Neural progenitor cell (in vitro differentiated cells): ENCODE measurements at regions not wholly inside any gene's neighbourhood (a gene's known extent, or its start where the extent isn't known, plus 50 kb on each side); places are given as distances from the start of the nearest gene placed in this dataset.

Experiments
- DNase-seq: peaks from one replicate; pipeline ENCODE4 v3.0.0-alpha.2; 2016; ENCODE audit warnings: low spot score
- H2AFZ ChIP-seq: fragments of 200-600 bp; sonication (generic); replicated peaks from 2 replicates; pipeline ENCODE4 v1.6.1; 2016; ENCODE audit warnings: antibody characterized with exemption
- H3F3A ChIP-seq: fragments of 200-600 bp; sonication (generic); 2 replicates; pipeline ENCODE4 v1.6.1; 2016; ENCODE audit warnings: antibody characterized with exemption, low read depth
- H3K27ac ChIP-seq: fragments of 200-600 bp; sonication (generic); 2 replicates; pipeline ENCODE4 v1.5.1; 2016; ENCODE audit warnings: mild to moderate bottlenecking
- H3K27me3 ChIP-seq: fragments of 200-600 bp; sonication (generic); 2 replicates; pipeline ENCODE4 v1.6.1; 2016; ENCODE audit warnings: mild to moderate bottlenecking, moderate library complexity
- H3K36me3 ChIP-seq: fragments of 200-600 bp; sonication (generic); 2 replicates; pipeline ENCODE4 v1.5.1; 2016
- H3K4me1 ChIP-seq: fragments of 200-600 bp; sonication (generic); 2 replicates; pipeline ENCODE4 v1.6.1; 2016; ENCODE audit warnings: mixed run types
- H3K4me2 ChIP-seq: fragments of 200-600 bp; sonication (generic); 2 replicates; pipeline ENCODE4 v1.6.1; 2016
- H3K4me3 ChIP-seq: fragments of 200-600 bp; sonication (generic); 2 replicates; pipeline ENCODE4 v1.5.1; 2016
- H3K79me2 ChIP-seq: fragments of 200-600 bp; sonication (generic); 2 replicates; pipeline ENCODE4 v1.6.1; 2016; ENCODE audit warnings: low read depth
- H3K9ac ChIP-seq: fragments of 200-600 bp; sonication (generic); 2 replicates; pipeline ENCODE4 v1.6.1; 2016
- H3K9me3 ChIP-seq: fragments of 200-600 bp; sonication (generic); 2 replicates; pipeline ENCODE4 v1.5.1; 2016; ENCODE audit warnings: low read depth
- H4K20me1 ChIP-seq: fragments of 200-600 bp; sonication (generic); 2 replicates; pipeline ENCODE4 v1.6.1; 2016; ENCODE audit warnings: low read depth
- H3K27ac Mint-ChIP-seq: 3 replicates; pipeline ENCODE4 v1.8.0; 2021; ENCODE audit warnings: mixed read lengths
- H3K27me3 Mint-ChIP-seq: 2 replicates; pipeline ENCODE4 v1.8.0; 2022; ENCODE audit warnings: low read depth, mild to moderate bottlenecking, inconsistent platforms, moderate library complexity, mixed read lengths; ENCODE audit not compliant: insufficient read depth
- H3K36me3 Mint-ChIP-seq: 3 replicates; pipeline ENCODE4 v1.8.0; 2021; ENCODE audit warnings: mixed read lengths
- H3K4me1 Mint-ChIP-seq: 3 replicates; pipeline ENCODE4 v1.8.0; 2021; ENCODE audit warnings: mixed read lengths
- H3K4me3 Mint-ChIP-seq: 3 replicates; pipeline ENCODE4 v1.8.0; 2021; ENCODE audit warnings: mild to moderate bottlenecking, moderate library complexity, mixed read lengths
- H3K9me3 Mint-ChIP-seq: 3 replicates; pipeline ENCODE4 v1.8.0; 2020; ENCODE audit warnings: mixed read lengths
- EZH2 ChIP-seq: fragments of 200-600 bp; sonication (generic); IDR thresholded peaks from 2 replicates; pipeline ENCODE4 v1.6.1; 2017; ENCODE audit warnings: antibody characterized with exemption, mild to moderate bottlenecking, moderate library complexity
- EZH2phosphoT487 ChIP-seq: fragments of 200-600 bp; sonication (generic); IDR thresholded peaks from 2 replicates; pipeline ENCODE4 v1.6.1; 2017; ENCODE audit warnings: antibody characterized with exemption
- TF ChIP-seq, protein P1 (sequence below): fragments of 200-600 bp; sonication (generic); IDR thresholded peaks from 2 replicates; pipeline ENCODE4 v1.5.1; 2017; ENCODE audit warnings: antibody characterized with exemption, mild to moderate bottlenecking

DNA sequence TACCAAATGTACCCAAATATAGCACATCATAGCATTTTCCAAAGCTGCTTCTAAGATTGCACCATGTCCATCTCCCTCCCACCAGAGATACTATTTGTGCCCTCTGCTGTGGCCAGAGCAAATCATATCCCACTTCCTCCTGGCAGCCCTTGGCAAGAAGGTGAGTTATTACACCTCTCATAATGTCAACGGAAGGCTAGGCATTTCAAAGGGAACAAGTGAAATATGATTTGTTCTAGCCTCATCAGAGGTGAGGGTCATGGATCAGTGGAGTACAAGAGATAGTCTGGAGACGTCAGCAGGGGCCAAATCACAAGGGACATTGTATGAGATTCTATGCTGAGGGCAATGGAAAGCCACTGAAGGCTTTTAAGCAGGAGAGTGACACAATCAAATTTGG is 90.2 kb upstream of the BCAR3 start:
- peaks cover 12% of the 10 kb centered on the region for H3F3A ChIP-seq
- H3K79me2 ChIP-seq: no peaks in the 10 kb centered on the region
- Mint-ChIP-seq H3K27ac (no peak overlapping the region), H3K27me3 (peaks cover 2% of the 10 kb centered on the region), H3K9me3 (no peaks in the 10 kb centered on the region), H3K4me3 (no peak overlapping the region), H3K36me3 (no peaks in the 10 kb centered on the region), H3K4me1 (peaks cover 48% of the 10 kb centered on the region)
- no peak overlapping the region for H3K27ac ChIP-seq
- DNase-seq: no peak
- H3K4me1 ChIP-seq: peaks cover 29% of the 10 kb centered on the region
- no peaks in the 10 kb centered on the region for H4K20me1 ChIP-seq
- no peaks in the 10 kb centered on the region for H3K36me3 ChIP-seq
- no peak overlapping the region for H3K4me3 ChIP-seq
- peaks cover 3% of the 10 kb centered on the region for H3K27me3 ChIP-seq
- H2AFZ ChIP-seq: no peak overlapping the region
- H3K9ac ChIP-seq: no peak overlapping the region
- TF ChIP-seq, protein P1, sequence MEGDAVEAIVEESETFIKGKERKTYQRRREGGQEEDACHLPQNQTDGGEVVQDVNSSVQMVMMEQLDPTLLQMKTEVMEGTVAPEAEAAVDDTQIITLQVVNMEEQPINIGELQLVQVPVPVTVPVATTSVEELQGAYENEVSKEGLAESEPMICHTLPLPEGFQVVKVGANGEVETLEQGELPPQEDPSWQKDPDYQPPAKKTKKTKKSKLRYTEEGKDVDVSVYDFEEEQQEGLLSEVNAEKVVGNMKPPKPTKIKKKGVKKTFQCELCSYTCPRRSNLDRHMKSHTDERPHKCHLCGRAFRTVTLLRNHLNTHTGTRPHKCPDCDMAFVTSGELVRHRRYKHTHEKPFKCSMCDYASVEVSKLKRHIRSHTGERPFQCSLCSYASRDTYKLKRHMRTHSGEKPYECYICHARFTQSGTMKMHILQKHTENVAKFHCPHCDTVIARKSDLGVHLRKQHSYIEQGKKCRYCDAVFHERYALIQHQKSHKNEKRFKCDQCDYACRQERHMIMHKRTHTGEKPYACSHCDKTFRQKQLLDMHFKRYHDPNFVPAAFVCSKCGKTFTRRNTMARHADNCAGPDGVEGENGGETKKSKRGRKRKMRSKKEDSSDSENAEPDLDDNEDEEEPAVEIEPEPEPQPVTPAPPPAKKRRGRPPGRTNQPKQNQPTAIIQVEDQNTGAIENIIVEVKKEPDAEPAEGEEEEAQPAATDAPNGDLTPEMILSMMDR: no peak
- TF ChIP-seq EZH2 (no peak), EZH2phosphoT487 (no peak)
- no peaks in the 10 kb centered on the region for H3K9me3 ChIP-seq
- no peak overlapping the region for H3K4me2 ChIP-seq

- no peak overlapping the region for H3K4me3 ChIP-seq
- no peaks in the 10 kb centered on the region for H3K9me3 ChIP-seq
- Mint-ChIP-seq H3K36me3 (no peaks in the 10 kb centered on the region), H3K9me3 (no peaks in the 10 kb centered on the region), H3K4me3 (no peak overlapping the region), H3K27me3 (peaks cover 4% of the 10 kb centered on the region), H3K27ac (no peak overlapping the region), H3K4me1 (peaks cover 52% of the 10 kb centered on the region)
- no peak for TF ChIP-seq EZH2phosphoT487
- TF ChIP-seq, protein P1: no peak
- TF ChIP-seq EZH2: no peak
- H3K4me1 ChIP-seq: peaks cover 34% of the 10 kb centered on the region
- H3K9ac ChIP-seq: no peak overlapping the region
- H4K20me1 ChIP-seq: no peaks in the 10 kb centered on the region
- DNase-seq: peak; percentile 46
- H3K79me2 ChIP-seq: no peaks in the 10 kb centered on the region
- no peak overlapping the region for H3K27ac ChIP-seq
- no peak overlapping the region for H3K4me2 ChIP-seq
- peaks cover 12% of the 10 kb centered on the region for H3F3A ChIP-seq
- H3K27me3 ChIP-seq: peaks cover 3% of the 10 kb centered on the region
- no peak overlapping the region for H2AFZ ChIP-seq
- H3K36me3 ChIP-seq: no peaks in the 10 kb centered on the region
Observed at GRCh38 chr1:93770640-93771039, 89.0 kb upstream of the BCAR3 start.

DNA sequence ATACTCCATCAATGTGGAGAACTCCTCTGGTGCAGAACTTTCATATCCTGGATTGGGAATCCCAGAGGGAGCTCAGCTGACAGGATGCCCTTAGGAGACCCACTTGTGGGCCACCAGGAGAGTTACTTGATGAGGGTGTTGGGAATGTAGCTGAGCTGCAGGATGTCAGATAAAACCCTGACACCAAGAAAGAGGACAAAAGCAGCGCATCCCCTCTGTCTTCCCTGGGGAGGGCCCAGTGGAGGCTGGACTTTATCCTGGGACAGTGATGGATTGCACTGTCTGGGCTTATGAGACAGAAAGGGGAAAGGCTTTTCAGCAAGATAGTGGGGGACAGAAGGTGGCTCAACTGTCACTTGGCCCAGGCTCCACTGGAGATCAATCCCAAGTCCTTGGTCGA is 88.1 kb upstream of the BCAR3 start:
- Histone ChIP-seq H3K4me3 (no peak overlapping the region), H2AFZ (no peak overlapping the region), H3K36me3 (no peaks in the 10 kb centered on the region), H3K27me3 (peaks cover 3% of the 10 kb centered on the region), H3F3A (peaks cover 12% of the 10 kb centered on the region), H3K27ac (no peak overlapping the region), H3K4me2 (peak overlapping the region; percentile 28), H3K79me2 (no peaks in the 10 kb centered on the region), H4K20me1 (no peaks in the 10 kb centered on the region), H3K9me3 (no peaks in the 10 kb centered on the region), H3K9ac (no peak overlapping the region), H3K4me1 (peaks cover 34% of the 10 kb centered on the region)
- Mint-ChIP-seq H3K9me3 (no peaks in the 10 kb centered on the region), H3K36me3 (no peaks in the 10 kb centered on the region), H3K4me1 (peaks cover 46% of the 10 kb centered on the region), H3K27ac (peak overlapping the region; percentile 51), H3K27me3 (peaks cover 4% of the 10 kb centered on the region), H3K4me3 (no peak overlapping the region)
- TF ChIP-seq EZH2phosphoT487: no peak
- TF ChIP-seq, protein P1: no peak
- TF ChIP-seq EZH2: no peak
- no peak for DNase-seq
